Peyer's patch (tissue), 4 donors: ENCODE measurements at regions not wholly inside any gene's neighbourhood (a gene's known extent, or its start where the extent isn't known, plus 50 kb on each side); places are given as distances from the start of the nearest gene placed in this dataset.

ENCODE experiments used
- POLR2A ChIP-seq, 2 donors: fragments of 450-650 bp; IDR thresholded peaks; one replicate each; pipeline ENCODE4 v1.5.1; 2017; ENCODE audit warnings: antibody characterized with exemption in 2 of 2, mild to moderate bottlenecking in 2 of 2, moderate library complexity in 2 of 2
- TF ChIP-seq, protein P1 (sequence below), 6 experiments: fragments of 450-650 bp in 4 of 6; fragments of 200-600 bp in 2 of 6; sonication (generic) in 1 of 6; IDR thresholded peaks; one replicate each; pipeline ENCODE4 v1.5.1; 2017 to 2019; ENCODE audit warnings: antibody characterized with exemption in 6 of 6, mild to moderate bottlenecking in 3 of 6, moderate library complexity in 1 of 6

DNA sequence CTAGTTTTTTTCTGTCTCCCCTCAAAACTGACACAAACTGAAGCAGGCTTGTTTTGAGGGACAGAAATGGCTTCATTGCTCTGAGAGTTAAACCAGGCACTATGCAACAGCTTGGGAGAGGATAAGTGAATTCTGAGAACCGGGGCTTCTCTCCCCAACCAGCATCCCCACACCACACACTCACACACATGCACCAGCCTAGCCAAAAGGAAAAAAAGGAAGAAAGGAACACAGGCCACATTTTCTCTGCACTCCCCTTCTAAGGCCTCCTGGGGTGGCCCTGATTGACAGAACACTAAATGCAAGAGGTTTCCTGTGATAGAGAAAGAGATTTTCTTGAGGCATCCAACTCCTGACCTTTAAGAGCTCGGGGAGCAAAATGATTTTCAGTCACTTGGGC lies 177.5 kb downstream of the TLE3 start:
- TF ChIP-seq, protein P1, sequence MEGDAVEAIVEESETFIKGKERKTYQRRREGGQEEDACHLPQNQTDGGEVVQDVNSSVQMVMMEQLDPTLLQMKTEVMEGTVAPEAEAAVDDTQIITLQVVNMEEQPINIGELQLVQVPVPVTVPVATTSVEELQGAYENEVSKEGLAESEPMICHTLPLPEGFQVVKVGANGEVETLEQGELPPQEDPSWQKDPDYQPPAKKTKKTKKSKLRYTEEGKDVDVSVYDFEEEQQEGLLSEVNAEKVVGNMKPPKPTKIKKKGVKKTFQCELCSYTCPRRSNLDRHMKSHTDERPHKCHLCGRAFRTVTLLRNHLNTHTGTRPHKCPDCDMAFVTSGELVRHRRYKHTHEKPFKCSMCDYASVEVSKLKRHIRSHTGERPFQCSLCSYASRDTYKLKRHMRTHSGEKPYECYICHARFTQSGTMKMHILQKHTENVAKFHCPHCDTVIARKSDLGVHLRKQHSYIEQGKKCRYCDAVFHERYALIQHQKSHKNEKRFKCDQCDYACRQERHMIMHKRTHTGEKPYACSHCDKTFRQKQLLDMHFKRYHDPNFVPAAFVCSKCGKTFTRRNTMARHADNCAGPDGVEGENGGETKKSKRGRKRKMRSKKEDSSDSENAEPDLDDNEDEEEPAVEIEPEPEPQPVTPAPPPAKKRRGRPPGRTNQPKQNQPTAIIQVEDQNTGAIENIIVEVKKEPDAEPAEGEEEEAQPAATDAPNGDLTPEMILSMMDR (IDR thresholded peaks at IDR 0.05) = no peak
- TF ChIP-seq POLR2A (IDR thresholded peaks at IDR 0.05) = no peak
